ENCODE measurements at regions not wholly inside any gene's neighbourhood (a gene's known extent, or its start where the extent isn't known, plus 50 kb on each side); places are given as distances from the start of the nearest gene placed in this dataset.

DNA sequence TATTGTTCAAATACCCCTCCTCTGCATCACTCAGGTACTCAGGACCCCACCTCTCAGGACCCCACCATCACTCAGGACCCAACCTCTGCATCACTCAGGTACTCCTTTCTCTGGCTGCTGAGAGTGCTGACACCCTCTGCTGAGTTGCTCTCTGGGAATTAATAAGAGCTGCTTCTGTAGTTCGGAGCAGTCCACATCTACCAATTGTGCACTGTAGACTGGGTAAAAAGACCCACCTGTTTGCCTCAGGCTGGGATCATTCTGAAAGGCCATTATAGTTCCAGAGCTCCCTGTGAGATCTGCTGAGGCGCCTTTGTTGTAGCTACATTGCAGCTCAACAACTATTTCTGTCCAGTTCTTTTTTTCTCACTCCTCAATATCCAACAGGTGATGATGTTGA is 276.3 kb upstream of the MYOCD start:
- Histone ChIP-seq H3K79me2 (ENCODE audit: insufficient read depth) (no peaks in the 10 kb centered on the region), H3K4me1 (ENCODE audit: control insufficient read depth in 1 of 2, insufficient read depth in 2 of 2, low read depth in 1 of 2, low read length in 1 of 2) (no peaks in the 10 kb centered on the region), H3K4me3 (ENCODE audit: low read depth in 2 of 2, low read length in 1 of 2) (no peak overlapping the region), H2AFZ (ENCODE audit: low read depth) (no peak overlapping the region), H3K9ac (no peak overlapping the region), H3K36me3 (replicated peaks in 1 of 2; ENCODE audit: control insufficient read depth in 1 of 2, insufficient read depth in 2 of 2, low read length in 1 of 2) (no peaks in the 10 kb centered on the region), H4K20me1 (ENCODE audit: insufficient read depth) (no peaks in the 10 kb centered on the region), H3K27ac (ENCODE audit: low read depth in 2 of 2, low read length in 1 of 2) (no peak overlapping the region), H3K9me2 (no peaks in the 10 kb centered on the region), H3F3A (replicated peaks; ENCODE audit: insufficient read depth) (no peaks in the 10 kb centered on the region), H3K4me2 (no peak overlapping the region), H3K27me3 (ENCODE audit: insufficient read depth) (no peaks in the 10 kb centered on the region), H3K9me3 (no peaks in the 10 kb centered on the region)
- no peak for DNase-seq
- ChIA-PET CTCF (no interaction called here), POLR2A (no interaction called here)
- TF ChIP-seq NFIC (IDR thresholded peaks at IDR 0.05; ENCODE audit: borderline replicate concordance), result no peak
- TF ChIP-seq FOXJ3 (CRISPR knock-in tag; IDR thresholded peaks at IDR 0.05), result no peak
- TF ChIP-seq, protein P1, sequence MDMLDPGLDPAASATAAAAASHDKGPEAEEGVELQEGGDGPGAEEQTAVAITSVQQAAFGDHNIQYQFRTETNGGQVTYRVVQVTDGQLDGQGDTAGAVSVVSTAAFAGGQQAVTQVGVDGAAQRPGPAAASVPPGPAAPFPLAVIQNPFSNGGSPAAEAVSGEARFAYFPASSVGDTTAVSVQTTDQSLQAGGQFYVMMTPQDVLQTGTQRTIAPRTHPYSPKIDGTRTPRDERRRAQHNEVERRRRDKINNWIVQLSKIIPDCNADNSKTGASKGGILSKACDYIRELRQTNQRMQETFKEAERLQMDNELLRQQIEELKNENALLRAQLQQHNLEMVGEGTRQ (IDR thresholded peaks at IDR 0.05; ENCODE audit: borderline replicate concordance, low read depth, low read length), result no peak
- no peak for TF ChIP-seq RXRA (IDR thresholded peaks at IDR 0.05; ENCODE audit: borderline replicate concordance, low read depth)
- TF ChIP-seq FOXM1 (IDR thresholded peaks at IDR 0.05; ENCODE audit: low read depth), result no peak
- TF ChIP-seq EZH2phosphoT487 (IDR thresholded peaks at IDR 0.05; ENCODE audit: borderline replicate concordance, low read depth), result no peak
- WGBS (ENCODE audit: low lambda C conversion rate), result 17% methylated on average over 2 of the region's 2 CpGs

DNA sequence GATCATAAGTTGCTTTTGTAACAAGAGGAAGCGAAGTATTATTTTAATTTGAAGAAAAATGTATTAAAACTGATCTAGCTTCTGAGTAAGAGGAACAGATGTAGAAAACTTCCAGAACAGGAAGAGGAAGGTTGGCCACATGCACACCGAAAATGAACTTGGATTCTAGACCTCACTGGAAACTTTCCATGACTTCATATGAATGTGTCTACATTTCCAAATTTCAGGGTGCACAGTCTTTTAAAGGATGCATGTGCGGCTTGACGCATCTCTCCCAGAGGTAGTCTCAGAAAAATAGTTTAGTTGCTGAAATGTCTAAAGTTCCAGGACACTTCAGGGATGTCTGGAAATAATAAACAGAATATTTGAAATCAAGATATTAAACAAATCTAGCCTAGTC is 275.1 kb upstream of the MYOCD start:
- WGBS (ENCODE audit: low lambda C conversion rate), result 4% methylated on average over 4 of the region's 4 CpGs
- H3K4me3 ChIP-seq (ENCODE audit: low read depth in 2 of 2, low read length in 1 of 2), result no peak overlapping the region
- H3K9ac ChIP-seq, result no peak overlapping the region
- H3K27me3 ChIP-seq (ENCODE audit: insufficient read depth), result no peaks in the 10 kb centered on the region
- ChIA-PET POLR2A (no interaction called here), CTCF (no interaction called here)
- TF ChIP-seq JUND (IDR thresholded peaks at IDR 0.05) (no peak), SIN3A (IDR thresholded peaks at IDR 0.05; ENCODE audit: borderline replicate concordance, low read depth, low read length) (no peak), FOXM1 (IDR thresholded peaks at IDR 0.05; ENCODE audit: low read depth) (no peak)
- TF ChIP-seq, protein P2, sequence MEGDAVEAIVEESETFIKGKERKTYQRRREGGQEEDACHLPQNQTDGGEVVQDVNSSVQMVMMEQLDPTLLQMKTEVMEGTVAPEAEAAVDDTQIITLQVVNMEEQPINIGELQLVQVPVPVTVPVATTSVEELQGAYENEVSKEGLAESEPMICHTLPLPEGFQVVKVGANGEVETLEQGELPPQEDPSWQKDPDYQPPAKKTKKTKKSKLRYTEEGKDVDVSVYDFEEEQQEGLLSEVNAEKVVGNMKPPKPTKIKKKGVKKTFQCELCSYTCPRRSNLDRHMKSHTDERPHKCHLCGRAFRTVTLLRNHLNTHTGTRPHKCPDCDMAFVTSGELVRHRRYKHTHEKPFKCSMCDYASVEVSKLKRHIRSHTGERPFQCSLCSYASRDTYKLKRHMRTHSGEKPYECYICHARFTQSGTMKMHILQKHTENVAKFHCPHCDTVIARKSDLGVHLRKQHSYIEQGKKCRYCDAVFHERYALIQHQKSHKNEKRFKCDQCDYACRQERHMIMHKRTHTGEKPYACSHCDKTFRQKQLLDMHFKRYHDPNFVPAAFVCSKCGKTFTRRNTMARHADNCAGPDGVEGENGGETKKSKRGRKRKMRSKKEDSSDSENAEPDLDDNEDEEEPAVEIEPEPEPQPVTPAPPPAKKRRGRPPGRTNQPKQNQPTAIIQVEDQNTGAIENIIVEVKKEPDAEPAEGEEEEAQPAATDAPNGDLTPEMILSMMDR (IDR thresholded peaks at IDR 0.05), result no peak
- no peak overlapping the region for H3K4me2 ChIP-seq
- no peaks in the 10 kb centered on the region for H3K79me2 ChIP-seq (ENCODE audit: insufficient read depth)
- H4K20me1 ChIP-seq (ENCODE audit: insufficient read depth), result no peaks in the 10 kb centered on the region
- H3K36me3 ChIP-seq (replicated peaks in 1 of 2; ENCODE audit: control insufficient read depth in 1 of 2, insufficient read depth in 2 of 2, low read length in 1 of 2), result no peaks in the 10 kb centered on the region
- H3K9me3 ChIP-seq, result no peaks in the 10 kb centered on the region
- no peak for DNase-seq
- no peak overlapping the region for H2AFZ ChIP-seq (ENCODE audit: low read depth)
- H3K9me2 ChIP-seq, result no peaks in the 10 kb centered on the region
- H3K27ac ChIP-seq (ENCODE audit: low read depth in 2 of 2, low read length in 1 of 2), result no peak overlapping the region
- no peaks in the 10 kb centered on the region for H3F3A ChIP-seq (replicated peaks; ENCODE audit: insufficient read depth)
- H3K4me1 ChIP-seq (ENCODE audit: control insufficient read depth in 1 of 2, insufficient read depth in 2 of 2, low read depth in 1 of 2, low read length in 1 of 2), result no peaks in the 10 kb centered on the region

DNA sequence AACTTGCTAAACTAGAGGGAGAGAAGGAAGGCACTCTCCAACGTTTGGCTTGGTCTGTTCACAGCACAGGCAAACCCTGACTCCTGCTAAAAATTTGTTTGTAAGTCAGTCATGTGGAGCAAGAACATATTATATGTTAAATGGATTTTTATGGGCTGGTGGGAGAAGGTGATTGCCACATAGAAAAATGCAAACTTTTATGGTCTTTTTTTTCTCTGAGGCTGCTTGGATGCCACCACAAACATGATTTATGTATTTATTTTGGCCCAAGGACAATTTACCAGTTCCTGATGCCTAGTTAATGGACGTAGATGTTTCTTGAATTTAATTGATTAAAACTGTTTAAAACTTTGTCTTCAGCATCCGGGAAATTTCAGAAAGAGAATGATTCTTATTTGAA is 274.2 kb upstream of the MYOCD start:
- Histone ChIP-seq H3K9me3 (no peaks in the 10 kb centered on the region), H3K4me1 (ENCODE audit: control insufficient read depth in 1 of 2, insufficient read depth in 2 of 2, low read depth in 1 of 2, low read length in 1 of 2) (no peaks in the 10 kb centered on the region), H3K79me2 (ENCODE audit: insufficient read depth) (no peaks in the 10 kb centered on the region), H3K4me3 (ENCODE audit: low read depth in 2 of 2, low read length in 1 of 2) (no peak overlapping the region), H3K36me3 (replicated peaks in 1 of 2; ENCODE audit: control insufficient read depth in 1 of 2, insufficient read depth in 2 of 2, low read length in 1 of 2) (no peaks in the 10 kb centered on the region), H2AFZ (ENCODE audit: low read depth) (no peak overlapping the region), H3K9me2 (no peaks in the 10 kb centered on the region), H3K9ac (no peak overlapping the region), H3F3A (replicated peaks; ENCODE audit: insufficient read depth) (no peaks in the 10 kb centered on the region), H3K27me3 (ENCODE audit: insufficient read depth) (no peaks in the 10 kb centered on the region), H3K4me2 (no peak overlapping the region), H4K20me1 (ENCODE audit: insufficient read depth) (no peaks in the 10 kb centered on the region), H3K27ac (ENCODE audit: low read depth in 2 of 2, low read length in 1 of 2) (no peak overlapping the region)
- WGBS (ENCODE audit: low lambda C conversion rate), result 10% methylated on average over 3 of the region's 3 CpGs
- no peak for TF ChIP-seq ELF1 (IDR thresholded peaks at IDR 0.05)
- no peak for DNase-seq
- ChIA-PET CTCF (no interaction called here), POLR2A (no interaction called here)

Measured in SK-N-SH (cell line).